ENCODE measurements at regions not wholly inside any gene's neighbourhood (a gene's known extent, or its start where the extent isn't known, plus 50 kb on each side); places are given as distances from the start of the nearest gene placed in this dataset.

DNA sequence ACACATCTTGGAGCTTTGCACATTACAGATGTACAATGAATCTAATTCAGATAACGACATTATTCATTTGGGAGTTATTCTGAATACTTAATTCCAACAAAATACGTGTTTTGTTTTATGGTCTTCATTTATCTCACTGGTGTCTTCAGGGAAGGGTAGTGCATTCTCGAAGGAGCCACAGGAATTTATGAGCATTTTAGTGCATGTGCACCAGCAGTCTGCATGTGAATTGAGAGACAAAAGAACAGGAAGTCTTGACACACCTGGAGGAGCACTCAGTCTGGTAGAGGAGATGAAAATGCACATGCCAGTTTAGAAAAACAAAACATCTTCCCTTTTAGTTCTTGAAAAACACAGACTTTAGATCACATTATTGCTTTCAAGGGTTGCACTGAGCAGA is 228.7 kb downstream of the LRATD1 start:
- TF ChIP-seq POLR2AphosphoS5 (IDR thresholded peaks at IDR 0.05; ENCODE audit: low read depth, low read length) (no peak), CTCF (IDR thresholded peaks at IDR 0.05 in 2 of 3, conservative IDR thresholded peaks at IDR 0.05 in 1 of 3; ENCODE audit: borderline replicate concordance in 1 of 3, insufficient read depth in 1 of 3, low read depth in 2 of 3, low read length in 2 of 3) (no peak), EZH2 (IDR thresholded peaks at IDR 0.05) (no peak), RAD21 (IDR thresholded peaks at IDR 0.05; ENCODE audit: low read depth) (no peak), CBX3 (IDR thresholded peaks at IDR 0.05; ENCODE audit: low read depth) (no peak), ZFX (IDR thresholded peaks at IDR 0.05) (no peak), YY1 (IDR thresholded peaks at IDR 0.05; ENCODE audit: extremely low read depth, insufficient replicate concordance, low read depth, low read length) (no peak), ZBTB33 (IDR thresholded peaks at IDR 0.05; ENCODE audit: extremely low read depth, insufficient replicate concordance, low read length) (no peak), JUND (IDR thresholded peaks at IDR 0.05) (no peak), TCF7L2 (IDR thresholded peaks at IDR 0.05; ENCODE audit: borderline replicate concordance, extremely low read depth, insufficient read depth, insufficient read length) (no peak), EZH2phosphoT487 (IDR thresholded peaks at IDR 0.05; ENCODE audit: borderline replicate concordance) (no peak)
- TF ChIP-seq, protein P1, sequence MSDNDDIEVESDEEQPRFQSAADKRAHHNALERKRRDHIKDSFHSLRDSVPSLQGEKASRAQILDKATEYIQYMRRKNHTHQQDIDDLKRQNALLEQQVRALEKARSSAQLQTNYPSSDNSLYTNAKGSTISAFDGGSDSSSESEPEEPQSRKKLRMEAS (IDR thresholded peaks at IDR 0.05), result no peak
- TF ChIP-seq, protein P2, sequence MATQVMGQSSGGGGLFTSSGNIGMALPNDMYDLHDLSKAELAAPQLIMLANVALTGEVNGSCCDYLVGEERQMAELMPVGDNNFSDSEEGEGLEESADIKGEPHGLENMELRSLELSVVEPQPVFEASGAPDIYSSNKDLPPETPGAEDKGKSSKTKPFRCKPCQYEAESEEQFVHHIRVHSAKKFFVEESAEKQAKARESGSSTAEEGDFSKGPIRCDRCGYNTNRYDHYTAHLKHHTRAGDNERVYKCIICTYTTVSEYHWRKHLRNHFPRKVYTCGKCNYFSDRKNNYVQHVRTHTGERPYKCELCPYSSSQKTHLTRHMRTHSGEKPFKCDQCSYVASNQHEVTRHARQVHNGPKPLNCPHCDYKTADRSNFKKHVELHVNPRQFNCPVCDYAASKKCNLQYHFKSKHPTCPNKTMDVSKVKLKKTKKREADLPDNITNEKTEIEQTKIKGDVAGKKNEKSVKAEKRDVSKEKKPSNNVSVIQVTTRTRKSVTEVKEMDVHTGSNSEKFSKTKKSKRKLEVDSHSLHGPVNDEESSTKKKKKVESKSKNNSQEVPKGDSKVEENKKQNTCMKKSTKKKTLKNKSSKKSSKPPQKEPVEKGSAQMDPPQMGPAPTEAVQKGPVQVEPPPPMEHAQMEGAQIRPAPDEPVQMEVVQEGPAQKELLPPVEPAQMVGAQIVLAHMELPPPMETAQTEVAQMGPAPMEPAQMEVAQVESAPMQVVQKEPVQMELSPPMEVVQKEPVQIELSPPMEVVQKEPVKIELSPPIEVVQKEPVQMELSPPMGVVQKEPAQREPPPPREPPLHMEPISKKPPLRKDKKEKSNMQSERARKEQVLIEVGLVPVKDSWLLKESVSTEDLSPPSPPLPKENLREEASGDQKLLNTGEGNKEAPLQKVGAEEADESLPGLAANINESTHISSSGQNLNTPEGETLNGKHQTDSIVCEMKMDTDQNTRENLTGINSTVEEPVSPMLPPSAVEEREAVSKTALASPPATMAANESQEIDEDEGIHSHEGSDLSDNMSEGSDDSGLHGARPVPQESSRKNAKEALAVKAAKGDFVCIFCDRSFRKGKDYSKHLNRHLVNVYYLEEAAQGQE (IDR thresholded peaks at IDR 0.05; ENCODE audit: low read depth), result no peak
- TF ChIP-seq, protein P3, sequence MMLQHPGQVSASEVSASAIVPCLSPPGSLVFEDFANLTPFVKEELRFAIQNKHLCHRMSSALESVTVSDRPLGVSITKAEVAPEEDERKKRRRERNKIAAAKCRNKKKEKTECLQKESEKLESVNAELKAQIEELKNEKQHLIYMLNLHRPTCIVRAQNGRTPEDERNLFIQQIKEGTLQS (IDR thresholded peaks at IDR 0.05), result no peak
